GM21367 (cell line): ENCODE measurements at regions not wholly inside any gene's neighbourhood (a gene's known extent, or its start where the extent isn't known, plus 50 kb on each side); places are given as distances from the start of the nearest gene placed in this dataset.

ENCODE experiments used
- ATAC-seq: cut with Tn5 transposase; IDR thresholded peaks from one replicate; pipeline ENCODE4 v1.9.1; 2021; ENCODE audit not compliant: unreplicated experiment

- ATAC-seq, result no peak
Observed at GRCh38 chrX:9087271-9088040, 53.5 kb upstream of the FAM9B start.

- ATAC-seq, result no peak
Observed at GRCh38 chrX:9088896-9089295, 55.0 kb upstream of the FAM9B start.

- no peak for ATAC-seq
Observed at GRCh38 chrX:9090766-9091165, 56.8 kb upstream of the FAM9B start.

- ATAC-seq, result no peak
Observed at GRCh38 chrX:9091258-9091657, 57.3 kb upstream of the FAM9B start.

GRCh38 chrX:9102956-9103355 is 69.0 kb upstream of the FAM9B start:
- ATAC-seq, result no peak

GRCh38 chrX:9108054-9108453 is 74.1 kb upstream of the FAM9B start:
- no peak for ATAC-seq

GRCh38 chrX:9110808-9111207 is 76.9 kb upstream of the FAM9B start:
- ATAC-seq, result no peak

GRCh38 chrX:9114245-9114644 is 80.3 kb upstream of the FAM9B start:
- no peak for ATAC-seq

- no peak for ATAC-seq
Observed at GRCh38 chrX:9117851-9118250, 83.9 kb upstream of the FAM9B start.

- no peak for ATAC-seq
Observed at GRCh38 chrX:9122519-9123245, 88.8 kb upstream of the FAM9B start.

GRCh38 chrX:9127986-9128385 is 94.1 kb upstream of the FAM9B start:
- no peak for ATAC-seq

GRCh38 chrX:9130031-9130430 is 96.1 kb upstream of the FAM9B start:
- ATAC-seq, result no peak

- ATAC-seq, result no peak
Observed at GRCh38 chrX:9131066-9131465, 97.1 kb upstream of the FAM9B start.

- ATAC-seq, result no peak
Observed at GRCh38 chrX:9132036-9132638, 98.2 kb upstream of the FAM9B start.

- ATAC-seq, result no peak
Observed at GRCh38 chrX:9133426-9133825, 99.5 kb upstream of the FAM9B start.

GRCh38 chrX:9134366-9134765 is 100.4 kb upstream of the FAM9B start:
- ATAC-seq, result no peak

GRCh38 chrX:9135901-9136510 is 102.1 kb upstream of the FAM9B start:
- ATAC-seq, result no peak

- no peak for ATAC-seq
Observed at GRCh38 chrX:9137152-9137551, 103.2 kb upstream of the FAM9B start.

- no peak for ATAC-seq
Observed at GRCh38 chrX:9141496-9141895, 107.6 kb upstream of the FAM9B start.

GRCh38 chrX:9144701-9145241 is 110.8 kb upstream of the FAM9B start:
- ATAC-seq, result no peak

- ATAC-seq, result no peak
Observed at GRCh38 chrX:9146657-9147056, 112.7 kb upstream of the FAM9B start.
